Adrenal gland (tissue), 5 donors: ENCODE measurements at regions not wholly inside any gene's neighbourhood (a gene's known extent, or its start where the extent isn't known, plus 50 kb on each side); places are given as distances from the start of the nearest gene placed in this dataset.

ENCODE experiments used
- CTCF ChIP-seq, 6 experiments: fragments of 450-650 bp in 4 of 6; fragments of 200-600 bp in 2 of 6; sonication (generic) in 1 of 6; IDR thresholded peaks; 1 replicate in 5 of 6; 2 replicates in 1 of 6; pipeline versions ENCODE4 v1.5.1 to v1.8.0; 2016 to 2021; ENCODE audit warnings: antibody characterized with exemption in 6 of 6, mild to moderate bottlenecking in 2 of 6, moderate library complexity in 1 of 6
- POLR2A ChIP-seq, 2 donors: fragments of 450-650 bp; IDR thresholded peaks; one replicate each; pipeline ENCODE4 v1.6.1; 2017; ENCODE audit warnings: antibody characterized with exemption in 2 of 2, mild to moderate bottlenecking in 2 of 2, moderate library complexity in 1 of 2
- donor health status: DM: no; HTN: no; CAD: no.

GRCh38 chr9:1878811-1879210, 136.3 kb upstream of the SMARCA2 start:
- no peak for TF ChIP-seq CTCF (IDR thresholded peaks at IDR 0.05)
- no peak for TF ChIP-seq POLR2A (IDR thresholded peaks at IDR 0.05)
